NCI-H2107 (cell line): ENCODE measurements at regions not wholly inside any gene's neighbourhood (a gene's known extent, or its start where the extent isn't known, plus 50 kb on each side); places are given as distances from the start of the nearest gene placed in this dataset.

ENCODE experiments used
- DNase-seq: peaks from one replicate; lab custom pipeline; 2025; lab: John Stamatoyannopoulos, UW

GRCh38 chr4:31107362-31107761, 387.2 kb downstream of the PCDH7 start:
- DNase-seq, result no peak

- no peak for DNase-seq
Observed at GRCh38 chr4:31108762-31109161, 388.6 kb downstream of the PCDH7 start.

GRCh38 chr4:31111790-31112189, 391.6 kb downstream of the PCDH7 start:
- no peak for DNase-seq

GRCh38 chr4:31114816-31115215, 394.6 kb downstream of the PCDH7 start:
- DNase-seq, result no peak

- DNase-seq, result no peak
Observed at GRCh38 chr4:31124008-31124585, 403.9 kb downstream of the PCDH7 start.

- no peak for DNase-seq
Observed at GRCh38 chr4:31125061-31125460, 404.9 kb downstream of the PCDH7 start.

GRCh38 chr4:31125496-31125895, 405.3 kb downstream of the PCDH7 start:
- no peak for DNase-seq

GRCh38 chr4:31126881-31127398, 406.8 kb downstream of the PCDH7 start:
- DNase-seq, result no peak

GRCh38 chr4:31130930-31131329, 410.8 kb downstream of the PCDH7 start:
- DNase-seq, result no peak

- no peak for DNase-seq
Observed at GRCh38 chr4:31134720-31135119, 414.6 kb downstream of the PCDH7 start.

- DNase-seq, result no peak
Observed at GRCh38 chr4:31139767-31140166, 419.6 kb downstream of the PCDH7 start.

GRCh38 chr4:31141095-31141831, 421.1 kb downstream of the PCDH7 start:
- no peak for DNase-seq

- no peak for DNase-seq
Observed at GRCh38 chr4:31141832-31142142, 421.6 kb downstream of the PCDH7 start.

- DNase-seq, result no peak
Observed at GRCh38 chr4:31146366-31146765, 426.2 kb downstream of the PCDH7 start.

GRCh38 chr4:31148990-31149389, 428.8 kb downstream of the PCDH7 start:
- no peak for DNase-seq

- no peak for DNase-seq
Observed at GRCh38 chr4:31156221-31156620, 436.1 kb downstream of the PCDH7 start.

- DNase-seq, result no peak
Observed at GRCh38 chr4:31160146-31160545, 440.0 kb downstream of the PCDH7 start.

- DNase-seq, result no peak
Observed at GRCh38 chr4:31169846-31170245, 449.7 kb downstream of the PCDH7 start.

GRCh38 chr4:31171362-31171761, 451.2 kb downstream of the PCDH7 start:
- DNase-seq, result no peak

GRCh38 chr4:31175242-31175910, 455.2 kb downstream of the PCDH7 start:
- DNase-seq, result no peak

- DNase-seq, result no peak
Observed at GRCh38 chr4:31183256-31183655, 463.1 kb downstream of the PCDH7 start.

GRCh38 chr4:31185014-31185585, 464.9 kb downstream of the PCDH7 start:
- no peak for DNase-seq

- no peak for DNase-seq
Observed at GRCh38 chr4:31187979-31188378, 467.8 kb downstream of the PCDH7 start.
